GM13976 (cell line): ENCODE measurements at regions not wholly inside any gene's neighbourhood (a gene's known extent, or its start where the extent isn't known, plus 50 kb on each side); places are given as distances from the start of the nearest gene placed in this dataset.
A peak's percentile ranks its signal among the peaks of the same experiment; 100 is the strongest.

Source experiments
- DNase-seq: peaks from one replicate; pipeline ENCODE4 v3.0.0; 2012; ENCODE audit warnings: low spot score
- CTCF ChIP-seq: IDR thresholded peaks from 2 replicates; pipeline ENCODE4 v1.5.1; 2012; ENCODE audit warnings: borderline replicate concordance, mild to moderate bottlenecking; ENCODE audit not compliant: insufficient read depth; ENCODE audit errors: extremely low read depth, missing control alignments, control extremely low read depth
- in situ Hi-C: fragments of 300-500 bp; cut with MboI; formaldehyde crosslinking; loops from one replicate; pipeline ENCODE4 v1.12.0; 2022; ENCODE audit warnings: low sequenced_read_pairs, mixed read lengths, inconsistent platforms; ENCODE audit not compliant: unreplicated experiment

- in situ Hi-C loops: no loop called here
- no peak for TF ChIP-seq CTCF
- no peak for DNase-seq
Measured at GRCh38 chr15:101544613-101544945, 55.1 kb upstream of the PCSK6 start.

GRCh38 chr15:101543926-101544612, 54.6 kb upstream of the PCSK6 start:
- in situ Hi-C loops: no loop called here
- no peak for DNase-seq
- no peak for TF ChIP-seq CTCF

- in situ Hi-C loops: no loop called here
- DNase-seq: no peak
- TF ChIP-seq CTCF: no peak
Measured at GRCh38 chr15:101543431-101543830, 53.9 kb upstream of the PCSK6 start.

- TF ChIP-seq CTCF: no peak
- DNase-seq: no peak
- in situ Hi-C loops: no loop called here
Measured at GRCh38 chr15:101543026-101543390, 53.5 kb upstream of the PCSK6 start.

- DNase-seq: peak; percentile 63
- in situ Hi-C loops: no loop called here
- no peak for TF ChIP-seq CTCF
Measured at GRCh38 chr15:101542306-101543025, 53.0 kb upstream of the PCSK6 start.

- no peak for TF ChIP-seq CTCF
- in situ Hi-C loops: no loop called here
- no peak for DNase-seq
Measured at GRCh38 chr15:101541501-101542292, 52.2 kb upstream of the PCSK6 start.
